ENCODE measurements at regions not wholly inside any gene's neighbourhood (a gene's known extent, or its start where the extent isn't known, plus 50 kb on each side); places are given as distances from the start of the nearest gene placed in this dataset.

- Histone ChIP-seq H3K79me2 (ENCODE audit: insufficient read depth, low read depth) (no peaks in the 10 kb centered on the region), H4K20me1 (ENCODE audit: insufficient read depth) (no peaks in the 10 kb centered on the region), H3K9ac (no peak overlapping the region), H3K27me3 (ENCODE audit: insufficient read depth, low read depth) (no peaks in the 10 kb centered on the region), H3K4me3 (IDR thresholded peaks at IDR 0.05; ENCODE audit: insufficient read depth, low read depth, low read length) (no peak overlapping the region), H3K4me2 (no peak overlapping the region), H3K36me3 (ENCODE audit: insufficient read depth) (no peaks in the 10 kb centered on the region), H3K27ac (no peak overlapping the region), H2AFZ (ENCODE audit: low read depth) (no peak overlapping the region), H3K4me1 (ENCODE audit: low read depth, poor library complexity, severe bottlenecking) (no peaks in the 10 kb centered on the region)
- no peak for TF ChIP-seq CTCF (conservative IDR thresholded peaks at IDR 0.05; ENCODE audit: low read depth, low read length)
These were observed 99.0 kb upstream of the SOX4 start for GRCh38 chr6:21494505-21494904.

DNA sequence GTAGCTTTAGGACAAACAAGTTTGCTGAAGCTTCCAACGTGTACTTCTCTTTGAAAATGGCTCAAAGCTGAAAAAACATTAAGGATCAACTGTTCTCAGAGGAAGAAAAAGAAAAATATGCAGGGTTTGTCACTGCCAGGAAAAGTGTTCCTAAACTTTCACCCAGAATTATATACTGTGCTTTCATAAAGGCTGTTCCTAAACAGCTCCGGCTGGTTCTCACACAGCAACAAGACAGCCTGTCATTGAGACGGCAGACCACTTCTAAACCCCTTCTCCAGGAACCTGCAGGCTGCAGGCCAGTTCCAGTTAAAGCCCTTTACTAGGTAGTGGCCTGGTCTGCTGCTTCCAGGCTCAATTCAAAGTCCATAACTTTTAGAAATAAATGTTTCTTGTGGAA, 97.4 kb upstream of the SOX4 start:
- Histone ChIP-seq H3K4me3 (IDR thresholded peaks at IDR 0.05; ENCODE audit: insufficient read depth, low read depth, low read length) (no peak overlapping the region), H3K9ac (no peak overlapping the region), H3K4me1 (ENCODE audit: low read depth, poor library complexity, severe bottlenecking) (no peaks in the 10 kb centered on the region), H3K27ac (no peak overlapping the region), H3K79me2 (ENCODE audit: insufficient read depth, low read depth) (no peaks in the 10 kb centered on the region), H4K20me1 (ENCODE audit: insufficient read depth) (no peaks in the 10 kb centered on the region), H3K27me3 (ENCODE audit: insufficient read depth, low read depth) (no peaks in the 10 kb centered on the region), H2AFZ (ENCODE audit: low read depth) (no peak overlapping the region), H3K4me2 (no peak overlapping the region), H3K36me3 (ENCODE audit: insufficient read depth) (no peaks in the 10 kb centered on the region)
- no peak for TF ChIP-seq CTCF (conservative IDR thresholded peaks at IDR 0.05; ENCODE audit: low read depth, low read length)

DNA sequence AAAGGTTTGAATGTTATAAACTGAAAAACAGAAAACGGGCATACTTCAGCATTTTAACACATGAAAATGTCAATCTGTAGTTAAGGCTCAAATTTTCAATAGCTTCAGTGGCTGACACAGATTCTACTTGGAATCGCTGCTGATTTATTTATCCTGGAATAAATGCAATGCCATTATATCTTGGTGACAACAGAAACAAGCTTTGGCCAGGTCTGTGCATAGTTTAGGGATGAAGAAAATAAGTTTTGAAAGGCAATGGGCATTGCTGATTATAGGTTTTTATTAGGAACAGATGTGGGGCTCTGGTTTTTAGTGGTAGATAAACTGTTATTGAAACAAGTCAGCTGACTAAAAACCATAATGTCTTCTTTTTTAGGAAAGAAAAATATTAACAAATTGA, 96.8 kb upstream of the SOX4 start:
- no peak overlapping the region for H3K4me2 ChIP-seq
- no peak overlapping the region for H2AFZ ChIP-seq (ENCODE audit: low read depth)
- H3K27ac ChIP-seq = no peak overlapping the region
- no peak overlapping the region for H3K4me3 ChIP-seq (IDR thresholded peaks at IDR 0.05; ENCODE audit: insufficient read depth, low read depth, low read length)
- no peaks in the 10 kb centered on the region for H3K4me1 ChIP-seq (ENCODE audit: low read depth, poor library complexity, severe bottlenecking)
- no peaks in the 10 kb centered on the region for H3K79me2 ChIP-seq (ENCODE audit: insufficient read depth, low read depth)
- H3K9ac ChIP-seq = no peak overlapping the region
- no peaks in the 10 kb centered on the region for H3K36me3 ChIP-seq (ENCODE audit: insufficient read depth)
- H3K27me3 ChIP-seq (ENCODE audit: insufficient read depth, low read depth) = no peaks in the 10 kb centered on the region
- TF ChIP-seq CTCF (conservative IDR thresholded peaks at IDR 0.05; ENCODE audit: low read depth, low read length) = no peak
- no peaks in the 10 kb centered on the region for H4K20me1 ChIP-seq (ENCODE audit: insufficient read depth)

- Histone ChIP-seq H2AFZ (ENCODE audit: low read depth) (no peak overlapping the region), H3K27ac (no peak overlapping the region), H3K79me2 (ENCODE audit: insufficient read depth, low read depth) (no peaks in the 10 kb centered on the region), H3K4me2 (no peak overlapping the region), H4K20me1 (ENCODE audit: insufficient read depth) (no peaks in the 10 kb centered on the region), H3K4me1 (ENCODE audit: low read depth, poor library complexity, severe bottlenecking) (no peaks in the 10 kb centered on the region), H3K27me3 (ENCODE audit: insufficient read depth, low read depth) (no peaks in the 10 kb centered on the region), H3K9ac (no peak overlapping the region), H3K4me3 (IDR thresholded peaks at IDR 0.05; ENCODE audit: insufficient read depth, low read depth, low read length) (no peak overlapping the region), H3K36me3 (ENCODE audit: insufficient read depth) (no peaks in the 10 kb centered on the region)
- no peak for TF ChIP-seq CTCF (conservative IDR thresholded peaks at IDR 0.05; ENCODE audit: low read depth, low read length)
These were observed 93.1 kb upstream of the SOX4 start for GRCh38 chr6:21500314-21501020.

All from KMS-11 (cell line).